Upper lobe of right lung (tissue), 1 donor: ENCODE measurements at regions not wholly inside any gene's neighbourhood (a gene's known extent, or its start where the extent isn't known, plus 50 kb on each side); places are given as distances from the start of the nearest gene placed in this dataset.

Source experiments
- ATAC-seq: fragments of 200-7000 bp; cut with Tn5 transposase; one replicate; pipeline ENCODE4 v1.9.1; 2020; ENCODE audit warnings: mild to moderate bottlenecking, moderate library complexity
- DNase-seq: peaks from one replicate; pipeline ENCODE4 v3.0.0-alpha.2; 2020
- H3K27ac ChIP-seq: fragments of 200-600 bp; one replicate; pipeline ENCODE4 v1.8.0; 2022
- H3K27me3 ChIP-seq: fragments of 200-600 bp; one replicate; pipeline ENCODE4 v1.8.0; 2022; ENCODE audit warnings: mild to moderate bottlenecking
- H3K36me3 ChIP-seq: fragments of 200-600 bp; one replicate; pipeline ENCODE4 v1.8.0; 2022
- H3K4me1 ChIP-seq: fragments of 200-600 bp; one replicate; pipeline ENCODE4 v1.8.0; 2022
- H3K4me3 ChIP-seq: fragments of 200-600 bp; one replicate; pipeline ENCODE4 v1.8.0; 2022; ENCODE audit warnings: mild to moderate bottlenecking
- H3K9me3 ChIP-seq: fragments of 200-600 bp; one replicate; pipeline ENCODE4 v1.8.0; 2022
- CTCF ChIP-seq: fragments of 200-600 bp; IDR thresholded peaks from one replicate; pipeline ENCODE4 v1.8.0; 2022; ENCODE audit warnings: antibody characterized with exemption
- intact Hi-C: fragments of 100-400 bp; cut with DNase I; formaldehyde crosslinking; loops from one replicate; pipeline ENCODE4 v1.11.0; 2022
- donor health status: DM: no; HTN: yes; CAD: no; lungs with severe emphysema.

- H3K4me3 ChIP-seq, result no peak overlapping the region
- no peaks in the 10 kb centered on the region for H3K36me3 ChIP-seq
- H3K4me1 ChIP-seq, result no peaks in the 10 kb centered on the region
- no peaks in the 10 kb centered on the region for H3K27me3 ChIP-seq
- DNase-seq, result no peak
- H3K27ac ChIP-seq, result no peak overlapping the region
- no peak for ATAC-seq
- H3K9me3 ChIP-seq, result no peaks in the 10 kb centered on the region
- intact Hi-C loops, result no loop called here
- no peak for TF ChIP-seq CTCF
Observed at GRCh38 chr1:38344716-38345115, 298.1 kb upstream of the POU3F1 start.

- DNase-seq, result no peak
Observed at GRCh38 chr1:38341694-38342093, 295.1 kb upstream of the POU3F1 start.

GRCh38 chr1:38340409-38340808 is 293.8 kb upstream of the POU3F1 start:
- DNase-seq (no peak), ATAC-seq (no peak)
- H3K9me3 ChIP-seq, result no peaks in the 10 kb centered on the region
- no peaks in the 10 kb centered on the region for H3K4me1 ChIP-seq
- intact Hi-C loops, result no loop called here
- TF ChIP-seq CTCF, result no peak
- no peaks in the 10 kb centered on the region for H3K36me3 ChIP-seq
- no peaks in the 10 kb centered on the region for H3K27me3 ChIP-seq
- no peak overlapping the region for H3K4me3 ChIP-seq
- H3K27ac ChIP-seq, result no peak overlapping the region

More at GRCh38 chr1:38341694-38342093, 295.1 kb upstream of the POU3F1 start:
- intact Hi-C loops, result no loop called here
- Histone ChIP-seq H3K9me3 (no peaks in the 10 kb centered on the region), H3K4me1 (no peaks in the 10 kb centered on the region), H3K27me3 (no peaks in the 10 kb centered on the region), H3K27ac (no peak overlapping the region), H3K4me3 (no peak overlapping the region), H3K36me3 (no peaks in the 10 kb centered on the region)
- no peak for TF ChIP-seq CTCF
- no peak for ATAC-seq

GRCh38 chr1:38337711-38338110 is 291.1 kb upstream of the POU3F1 start:
- DNase-seq, result no peak
- Histone ChIP-seq H3K9me3 (no peaks in the 10 kb centered on the region), H3K4me1 (no peaks in the 10 kb centered on the region), H3K27ac (no peak overlapping the region), H3K36me3 (no peaks in the 10 kb centered on the region), H3K4me3 (no peak overlapping the region), H3K27me3 (no peaks in the 10 kb centered on the region)
- intact Hi-C loops, result no loop called here
- TF ChIP-seq CTCF, result no peak
- no peak for ATAC-seq

GRCh38 chr1:38336961-38337360 is 290.4 kb upstream of the POU3F1 start:
- Histone ChIP-seq H3K4me1 (no peaks in the 10 kb centered on the region), H3K9me3 (no peaks in the 10 kb centered on the region), H3K27me3 (no peaks in the 10 kb centered on the region), H3K27ac (no peak overlapping the region), H3K4me3 (no peak overlapping the region), H3K36me3 (no peaks in the 10 kb centered on the region)
- DNase-seq (no peak), ATAC-seq (no peak)
- no peak for TF ChIP-seq CTCF
- intact Hi-C loops, result no loop called here

GRCh38 chr1:38336301-38336923 is 289.8 kb upstream of the POU3F1 start:
- intact Hi-C loops, result no loop called here
- no peaks in the 10 kb centered on the region for H3K27me3 ChIP-seq
- H3K36me3 ChIP-seq, result no peaks in the 10 kb centered on the region
- no peaks in the 10 kb centered on the region for H3K4me1 ChIP-seq
- no peak overlapping the region for H3K27ac ChIP-seq
- DNase-seq (no peak), ATAC-seq (no peak)
- H3K9me3 ChIP-seq, result no peaks in the 10 kb centered on the region
- no peak overlapping the region for H3K4me3 ChIP-seq
- no peak for TF ChIP-seq CTCF
